H1 (cell line): ENCODE measurements at regions not wholly inside any gene's neighbourhood (a gene's known extent, or its start where the extent isn't known, plus 50 kb on each side); places are given as distances from the start of the nearest gene placed in this dataset.
"Not testable (repeated sequence)": the region's sequence is repeated elsewhere in the genome, so short reads cannot be mapped to it uniquely, and the experiment has no call there.

Experiments used
- CTCF ChIA-PET: fragments of 300-600 bp; sonication (Branson Sonifier 250); formaldehyde crosslinking; loops from one replicate; lab custom pipeline; 2021; ENCODE audit not compliant: partially characterized antibody; lab: Charles Lee
- POLR2A ChIA-PET: fragments of 300-600 bp; sonication (Branson Sonifier 250); formaldehyde crosslinking; loops from one replicate; lab custom pipeline; 2021; ENCODE audit warnings: inconsistent platforms; ENCODE audit not compliant: partially characterized antibody; lab: Charles Lee
- DNase-seq, 2 experiments: peaks; one replicate each; pipeline versions ENCODE4 v3.0.0 to v3.0.0-alpha.2; 2010 to 2022; ENCODE audit warnings: low spot score in 2 of 2, low read depth in 1 of 2, mixed read lengths in 1 of 2
- FAIRE-seq: peaks from 2 replicates; lab custom pipeline; 2011; peaks lifted over from hg19 to GRCh38; lab: Jason Lieb, UNC
- H2AFZ ChIP-seq: 2 replicates; pipeline ENCODE4 v1.8.1; 2012; ENCODE audit warnings: low read length, inconsistent platforms
- H2AK5ac ChIP-seq: 2 replicates; pipeline ENCODE4 v1.6.1; 2013; ENCODE audit warnings: low read depth, low read length
- H2BK120ac ChIP-seq: replicated peaks from 2 replicates; pipeline ENCODE3; 2013; ENCODE audit warnings: low read depth, low read length, inconsistent platforms
- H2BK12ac ChIP-seq: 2 replicates; pipeline ENCODE4 v1.6.1; 2013; ENCODE audit warnings: low read depth, low read length
- H2BK15ac ChIP-seq: 2 replicates; pipeline ENCODE4 v1.6.1; 2013; ENCODE audit warnings: low read length
- H2BK20ac ChIP-seq: 2 replicates; pipeline ENCODE4 v1.6.1; 2013; ENCODE audit warnings: low read length
- H2BK5ac ChIP-seq: 2 replicates; pipeline ENCODE4 v1.6.1; 2013; ENCODE audit warnings: low read depth, low read length
- H3K14ac ChIP-seq: 2 replicates; pipeline ENCODE4 v1.6.1; 2013; ENCODE audit warnings: inconsistent platforms; ENCODE audit not compliant: insufficient read length
- H3K18ac ChIP-seq: 2 replicates; pipeline ENCODE4 v1.6.1; 2013; ENCODE audit warnings: low read length; ENCODE audit errors: extremely low read depth
- H3K23ac ChIP-seq: 2 replicates; pipeline ENCODE4 v1.6.1; 2013; ENCODE audit warnings: inconsistent platforms; ENCODE audit not compliant: insufficient read length
- H3K23me2 ChIP-seq: 2 replicates; pipeline ENCODE4 v1.6.1; 2013; ENCODE audit warnings: low read depth, low read length
- H3K27ac ChIP-seq: 2 replicates; pipeline ENCODE4 v1.6.1; 2011; ENCODE audit warnings: low read depth, low read length, inconsistent platforms
- H3K27me3 ChIP-seq, 4 experiments: replicated peaks in 1 of 4; 1 replicate in 1 of 4; 2 replicates in 3 of 4; pipeline versions ENCODE4 v1.6.1 to v1.8.1; 2011 to 2013; ENCODE audit warnings: low read length in 3 of 4, mild to moderate bottlenecking in 3 of 4, inconsistent platforms in 2 of 4, mixed read lengths in 2 of 4, moderate library complexity in 1 of 4; ENCODE audit not compliant: control insufficient read depth in 3 of 4, insufficient read depth in 3 of 4; ENCODE audit errors: extremely low read depth in 1 of 4
- H3K36me3 ChIP-seq, 4 experiments: 2 replicates each; pipeline versions ENCODE4 v1.6.1 to v1.8.1; 2011 to 2013; ENCODE audit warnings: mild to moderate bottlenecking in 4 of 4, low read length in 3 of 4, moderate library complexity in 2 of 4, control low read depth in 1 of 4, inconsistent platforms in 1 of 4; ENCODE audit not compliant: insufficient read depth in 4 of 4, control insufficient read depth in 2 of 4
- H3K4ac ChIP-seq: replicated peaks from 2 replicates; pipeline ENCODE3; 2013; ENCODE audit warnings: low read length, low read depth, mixed read lengths, inconsistent platforms; ENCODE audit not compliant: insufficient read length
- H3K4me1 ChIP-seq, 4 experiments: replicated peaks in 1 of 4; 1 replicate in 1 of 4; 2 replicates in 3 of 4; pipeline versions ENCODE4 v1.6.1 to v1.8.1; 2011 to 2013; ENCODE audit warnings: low read length in 3 of 4, inconsistent platforms in 2 of 4, mixed read lengths in 1 of 4; ENCODE audit not compliant: insufficient read depth in 4 of 4, control insufficient read depth in 3 of 4
- H3K4me2 ChIP-seq, 2 experiments: 2 replicates each; pipeline versions ENCODE4 v1.6.1 to v1.8.1; 2011 to 2013; ENCODE audit warnings: low read depth in 2 of 2, low read length in 2 of 2, control low read depth in 1 of 2, inconsistent platforms in 1 of 2, mild to moderate bottlenecking in 1 of 2; ENCODE audit not compliant: insufficient read depth in 1 of 2
- H3K4me3 ChIP-seq, 4 experiments: fragments of 200-600, 300-600 bp in 1 of 4; sonication (generic), shearing (Covaris generic), sonication (Bioruptor Twin) in 1 of 4; 2 replicates each; pipeline versions ENCODE4 v1.5.1 to v1.8.1; 2011 to 2016; ENCODE audit warnings: low read length in 4 of 4, low read depth in 3 of 4, control low read depth in 2 of 4, inconsistent platforms in 2 of 4, mild to moderate bottlenecking in 2 of 4, mixed read lengths in 1 of 4, moderate library complexity in 1 of 4; ENCODE audit not compliant: insufficient read depth in 2 of 4; ENCODE audit errors: extremely low read depth in 1 of 4
- H3K56ac ChIP-seq: replicated peaks from 2 replicates; pipeline ENCODE3; 2013; ENCODE audit warnings: low read depth, mild to moderate bottlenecking, mixed read lengths, low read length, inconsistent platforms; ENCODE audit not compliant: insufficient read length
- H3K79me1 ChIP-seq: 2 replicates; pipeline ENCODE4 v1.6.1; 2013; ENCODE audit warnings: low read depth, low read length, control low read depth
- H3K79me2 ChIP-seq, 2 experiments: 2 replicates each; pipeline versions ENCODE4 v1.6.1 to v1.8.1; 2012 to 2013; ENCODE audit warnings: low read length in 2 of 2, mild to moderate bottlenecking in 2 of 2, inconsistent platforms in 1 of 2; ENCODE audit not compliant: insufficient read depth in 2 of 2, control insufficient read depth in 1 of 2
- H3K9ac ChIP-seq, 4 experiments: replicated peaks in 1 of 4; 1 replicate in 1 of 4; 2 replicates in 3 of 4; pipeline versions ENCODE4 v1.6.1 to v1.8.1; 2011 to 2013; ENCODE audit warnings: low read depth in 3 of 4, low read length in 3 of 4, control low read depth in 2 of 4, mild to moderate bottlenecking in 2 of 4, moderate library complexity in 2 of 4, inconsistent platforms in 1 of 4; ENCODE audit errors: extremely low read depth in 1 of 4
- H3K9me3 ChIP-seq, 2 experiments: 2 replicates each; pipeline versions ENCODE4 v1.6.1 to v1.8.1; 2012 to 2013; ENCODE audit warnings: mild to moderate bottlenecking in 2 of 2, moderate library complexity in 2 of 2, control low read depth in 1 of 2, inconsistent platforms in 1 of 2, low read depth in 1 of 2, low read length in 1 of 2, mixed read lengths in 1 of 2; ENCODE audit not compliant: insufficient read depth in 2 of 2
- H4K20me1 ChIP-seq, 2 experiments: replicated peaks in 1 of 2; 2 replicates each; pipeline versions ENCODE3 to v1.8.1; 2011 to 2013; ENCODE audit warnings: inconsistent platforms in 2 of 2, low read length in 2 of 2, mild to moderate bottlenecking in 1 of 2; ENCODE audit not compliant: insufficient read depth in 2 of 2, control insufficient read depth in 1 of 2
- H4K5ac ChIP-seq: 2 replicates; pipeline ENCODE4 v1.6.1; 2013; ENCODE audit warnings: low read length, low read depth, mixed read lengths, inconsistent platforms; ENCODE audit not compliant: insufficient read length
- H4K8ac ChIP-seq: 2 replicates; pipeline ENCODE4 v1.8.0; 2013; ENCODE audit warnings: mild to moderate bottlenecking, moderate library complexity, low read length, inconsistent platforms; ENCODE audit not compliant: insufficient read depth; ENCODE audit errors: extremely low read depth
- H4K91ac ChIP-seq: replicated peaks from 2 replicates; pipeline ENCODE3; 2013; ENCODE audit warnings: low read length, mixed read lengths, inconsistent platforms; ENCODE audit not compliant: insufficient read length
- WGBS, 2 experiments: shearing (Covaris generic) in 1 of 2; methylation state at CpG; one replicate each; pipeline versions ENCODE4 v1.1.6 to v1.1.7; 2013 to 2015; ENCODE audit warnings: low lambda C conversion rate in 2 of 2, mixed read lengths in 2 of 2, inconsistent platforms in 1 of 2, low coverage in 1 of 2, missing lambda C conversion rate in 1 of 2; ENCODE audit not compliant: insufficient replicate concordance in 2 of 2, insufficient coverage in 1 of 2, insufficient read length in 1 of 2; ENCODE audit errors: extremely low coverage in 1 of 2, missing lambda C conversion rate in 1 of 2; 5-methylcytosine and 5-hydroxymethylcytosine counted together

GRCh38 chr21:27912133-27912532 lies 945.2 kb upstream of the ADAMTS5 start:
- not testable (repeated sequence) for H3K79me2 ChIP-seq, H3K4me2 ChIP-seq

GRCh38 chr21:27909487-27909886 lies 942.6 kb upstream of the ADAMTS5 start:
- H3K14ac ChIP-seq, H2BK12ac ChIP-seq, H3K4me3 ChIP-seq, H2BK20ac ChIP-seq, H4K91ac ChIP-seq, H3K23ac ChIP-seq, H2BK120ac ChIP-seq, POLR2A ChIA-PET, H4K20me1 ChIP-seq, H3K56ac ChIP-seq, H3K4ac ChIP-seq, H2AFZ ChIP-seq, H3K18ac ChIP-seq, H3K36me3 ChIP-seq, H4K5ac ChIP-seq, H3K4me1 ChIP-seq, DNase-seq, H3K27me3 ChIP-seq, H2AK5ac ChIP-seq, H3K27ac ChIP-seq, H2BK5ac ChIP-seq, H3K79me2 ChIP-seq, H2BK15ac ChIP-seq, H3K9me3 ChIP-seq, FAIRE-seq, H3K4me2 ChIP-seq, H3K79me1 ChIP-seq, H3K23me2 ChIP-seq, CTCF ChIA-PET, H4K8ac ChIP-seq, H3K9ac ChIP-seq: not testable (repeated sequence)

More at GRCh38 chr21:27912133-27912532, 945.2 kb upstream of the ADAMTS5 start:
- H3K79me1 ChIP-seq, H2BK20ac ChIP-seq, H4K91ac ChIP-seq, H2AK5ac ChIP-seq, CTCF ChIA-PET, H2BK15ac ChIP-seq, H3K9ac ChIP-seq, H3K27ac ChIP-seq, H3K56ac ChIP-seq, H3K27me3 ChIP-seq, POLR2A ChIA-PET, FAIRE-seq, H2BK12ac ChIP-seq, H3K18ac ChIP-seq, H4K8ac ChIP-seq, DNase-seq, H3K4me1 ChIP-seq, H3K14ac ChIP-seq, H3K9me3 ChIP-seq, H4K20me1 ChIP-seq, H3K4ac ChIP-seq, H3K4me3 ChIP-seq, H2AFZ ChIP-seq, H3K23ac ChIP-seq, H4K5ac ChIP-seq, H2BK5ac ChIP-seq, H2BK120ac ChIP-seq, H3K23me2 ChIP-seq, H3K36me3 ChIP-seq: not testable (repeated sequence)
- whole genome bisulfite sequencing, 2 experiments = 89% methylated on average over 2 of the region's 2 CpGs; no CpG with 5 or more reads in 1 of the 2 experiments
